HG03521 (cell line): ENCODE measurements at regions not wholly inside any gene's neighbourhood (a gene's known extent, or its start where the extent isn't known, plus 50 kb on each side); places are given as distances from the start of the nearest gene placed in this dataset.
"Not testable (repeated sequence)": the region's sequence is repeated elsewhere in the genome, so short reads cannot be mapped to it uniquely, and the experiment has no call there.

Experiments
- ATAC-seq: cut with Tn5 transposase; IDR thresholded peaks from one replicate; pipeline ENCODE4 v1.9.1; 2021; ENCODE audit warnings: mild to moderate bottlenecking, moderate library complexity; ENCODE audit not compliant: unreplicated experiment

- no peak for ATAC-seq
Measured at GRCh38 chr7:119964788-119965542, 308.0 kb upstream of the KCND2 start.

GRCh38 chr7:119967221-119967620 is 305.8 kb upstream of the KCND2 start:
- ATAC-seq, result no peak

GRCh38 chr7:119968411-119968810 is 304.6 kb upstream of the KCND2 start:
- ATAC-seq, result not testable (repeated sequence)

GRCh38 chr7:119969054-119969453 is 303.9 kb upstream of the KCND2 start:
- ATAC-seq, result no peak

- no peak for ATAC-seq
Measured at GRCh38 chr7:119969763-119970162, 303.2 kb upstream of the KCND2 start.

- no peak for ATAC-seq
Measured at GRCh38 chr7:119974972-119975371, 298.0 kb upstream of the KCND2 start.

- no peak for ATAC-seq
Measured at GRCh38 chr7:119982884-119983283, 290.1 kb upstream of the KCND2 start.

- ATAC-seq, result no peak
Measured at GRCh38 chr7:119983468-119983867, 289.5 kb upstream of the KCND2 start.

- ATAC-seq, result no peak
Measured at GRCh38 chr7:119984247-119984646, 288.7 kb upstream of the KCND2 start.

GRCh38 chr7:119988401-119988800 is 284.6 kb upstream of the KCND2 start:
- no peak for ATAC-seq

- no peak for ATAC-seq
Measured at GRCh38 chr7:119994928-119995327, 278.0 kb upstream of the KCND2 start.

- no peak for ATAC-seq
Measured at GRCh38 chr7:119996634-119997033, 276.3 kb upstream of the KCND2 start.

- ATAC-seq, result no peak
Measured at GRCh38 chr7:119999738-120000475, 273.1 kb upstream of the KCND2 start.

- no peak for ATAC-seq
Measured at GRCh38 chr7:120005720-120006119, 267.3 kb upstream of the KCND2 start.

GRCh38 chr7:120014301-120014700 is 258.7 kb upstream of the KCND2 start:
- ATAC-seq, result not testable (repeated sequence)

GRCh38 chr7:120014925-120015465 is 258.0 kb upstream of the KCND2 start:
- ATAC-seq, result no peak

GRCh38 chr7:120021085-120021484 is 251.9 kb upstream of the KCND2 start:
- ATAC-seq, result no peak

- ATAC-seq, result no peak
Measured at GRCh38 chr7:120023494-120024167, 249.3 kb upstream of the KCND2 start.

GRCh38 chr7:120028636-120029035 is 244.3 kb upstream of the KCND2 start:
- ATAC-seq, result no peak

GRCh38 chr7:120030876-120031275 is 242.1 kb upstream of the KCND2 start:
- no peak for ATAC-seq

GRCh38 chr7:120033114-120033513 is 239.9 kb upstream of the KCND2 start:
- no peak for ATAC-seq
